Right kidney (tissue), 1 donor: ENCODE measurements at regions not wholly inside any gene's neighbourhood (a gene's known extent, or its start where the extent isn't known, plus 50 kb on each side); places are given as distances from the start of the nearest gene placed in this dataset.
"Not testable (repeated sequence)": the region's sequence is repeated elsewhere in the genome, so short reads cannot be mapped to it uniquely, and the experiment has no call there.

Experiments
- DNase-seq: peaks from one replicate; pipeline ENCODE4 v3.0.0-alpha.2; 2016

DNA sequence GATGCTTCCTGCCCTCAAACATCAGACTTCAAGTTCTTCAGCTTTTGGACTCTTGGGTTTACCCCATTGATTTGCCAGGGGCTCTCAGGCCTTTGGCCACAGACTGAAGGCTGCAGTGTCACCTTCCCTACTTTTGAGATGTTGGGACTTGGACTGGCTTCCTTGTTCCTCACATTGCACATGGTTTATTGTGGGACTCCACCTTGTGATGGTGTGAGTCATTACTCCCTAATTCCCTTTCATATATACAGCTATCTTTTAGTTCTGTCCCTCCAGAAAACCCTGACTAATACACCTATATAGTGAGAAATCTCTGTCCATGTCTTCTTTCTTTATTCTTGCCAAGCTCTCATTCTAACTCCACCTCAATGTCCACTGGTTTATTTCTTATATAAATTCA is 736.9 kb upstream of the HS3ST1 start:
- no peak for DNase-seq

DNA sequence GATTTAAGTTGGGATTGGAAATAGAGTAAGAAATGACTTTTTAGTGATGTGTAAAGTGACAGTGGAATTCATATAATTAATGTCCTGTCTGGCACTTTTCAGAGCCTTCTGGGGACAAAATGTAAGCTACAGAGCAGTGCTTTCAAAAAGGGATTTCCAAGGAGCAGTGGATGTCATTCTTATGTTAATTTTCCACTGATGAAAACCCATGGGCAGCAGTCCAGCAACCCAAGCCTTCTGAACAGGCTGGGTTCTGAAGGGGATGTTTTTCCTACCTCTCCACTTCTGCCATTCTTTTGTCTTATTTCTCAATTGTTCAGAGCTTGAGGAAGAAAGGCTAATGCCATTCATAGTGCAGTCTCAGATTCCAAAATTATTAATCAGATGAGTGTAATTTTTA is 717.6 kb upstream of the HS3ST1 start:
- DNase-seq: no peak

DNA sequence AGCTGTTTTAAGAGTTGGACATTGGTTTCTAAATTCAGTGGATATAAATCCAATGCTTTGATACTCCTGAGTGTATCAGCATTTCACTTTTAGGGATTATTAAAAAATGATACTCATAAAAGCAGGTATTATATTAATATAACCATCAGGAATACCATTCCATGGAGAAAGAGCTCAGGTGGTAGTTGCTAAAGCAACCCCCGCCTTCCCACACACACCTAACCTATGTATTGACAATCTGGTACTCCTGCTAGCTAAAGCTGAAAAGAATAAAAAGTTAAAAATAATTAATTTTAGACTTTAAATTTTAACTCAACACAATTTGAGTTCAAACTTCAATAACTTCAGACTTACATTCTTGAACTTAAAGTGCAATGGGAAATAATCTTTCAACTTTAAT is 717.1 kb upstream of the HS3ST1 start:
- no peak for DNase-seq

DNA sequence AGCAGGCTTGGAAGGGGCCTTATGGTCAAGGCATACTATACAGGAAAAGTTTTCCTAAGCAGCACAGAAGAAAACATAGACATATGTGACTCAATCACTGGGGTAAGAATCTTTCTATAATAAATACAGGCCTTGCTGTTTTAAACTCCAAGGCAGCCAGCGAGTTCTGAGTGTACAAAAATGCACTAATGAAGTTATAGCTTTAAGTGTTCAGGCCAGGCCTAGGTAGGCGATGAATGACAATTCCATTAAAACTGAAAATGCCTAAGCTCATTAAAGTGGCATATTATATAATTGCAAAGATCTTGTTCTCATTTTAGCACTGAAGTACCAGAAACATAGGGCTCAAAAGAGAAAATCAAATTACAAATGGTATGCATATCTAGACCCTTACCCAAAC is 716.4 kb upstream of the HS3ST1 start:
- DNase-seq: no peak

DNA sequence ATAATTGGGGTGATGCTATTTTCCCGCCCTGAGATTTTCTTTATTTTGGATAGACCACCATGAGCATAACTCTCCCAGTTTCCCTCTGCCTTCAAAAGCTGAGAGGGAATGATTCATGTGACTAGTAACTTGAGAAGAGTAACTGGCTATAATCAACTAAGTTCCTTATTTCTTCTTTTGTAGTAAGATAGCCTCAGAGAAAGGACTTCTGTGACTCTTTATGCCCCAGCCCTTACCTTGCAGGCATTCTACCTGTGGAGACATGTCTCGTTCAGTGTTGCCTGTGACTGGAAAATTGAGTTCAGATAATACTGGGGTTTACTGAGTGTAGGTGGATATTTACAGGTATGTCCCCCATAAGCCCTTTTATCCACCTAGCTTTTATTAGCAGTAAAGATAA is 715.4 kb upstream of the HS3ST1 start:
- DNase-seq: no peak

DNA sequence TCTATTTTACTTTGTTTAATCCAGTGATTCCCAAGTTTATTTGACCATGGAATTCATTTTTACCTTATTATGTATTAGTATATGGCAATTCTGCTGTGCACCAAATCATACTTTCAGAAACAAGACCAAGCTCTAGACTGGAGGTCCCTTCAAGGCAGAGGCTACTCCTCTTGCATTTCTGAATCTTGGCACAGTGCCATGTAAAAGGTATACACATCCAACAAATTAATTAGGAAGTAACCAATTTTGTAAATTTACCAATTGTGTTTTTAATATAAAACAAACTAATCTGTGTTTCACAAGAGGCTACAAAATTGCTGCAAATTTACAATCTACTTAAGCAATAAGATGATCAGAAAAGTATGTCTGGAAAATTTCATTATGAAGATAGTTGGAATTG is 712.2 kb upstream of the HS3ST1 start:
- no peak for DNase-seq

DNA sequence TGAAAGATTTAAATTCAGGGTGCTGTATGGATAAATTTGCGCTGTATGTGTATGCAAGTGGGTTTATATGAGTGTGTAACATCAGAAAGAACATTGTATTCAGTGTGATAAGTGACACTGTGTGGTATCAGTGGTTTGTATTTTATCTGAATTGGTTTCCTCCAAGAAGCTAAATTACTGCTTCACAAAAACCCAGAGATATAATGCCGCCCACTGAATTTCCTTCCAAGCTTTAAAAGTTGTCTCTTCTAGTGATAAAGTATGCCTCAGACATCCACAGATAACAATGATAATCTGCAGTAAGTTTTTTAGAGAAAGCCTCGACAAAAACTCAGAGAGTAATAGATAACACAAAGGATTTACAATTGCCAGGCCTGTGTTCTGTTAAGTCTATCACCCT is 710.6 kb upstream of the HS3ST1 start:
- no peak for DNase-seq

DNA sequence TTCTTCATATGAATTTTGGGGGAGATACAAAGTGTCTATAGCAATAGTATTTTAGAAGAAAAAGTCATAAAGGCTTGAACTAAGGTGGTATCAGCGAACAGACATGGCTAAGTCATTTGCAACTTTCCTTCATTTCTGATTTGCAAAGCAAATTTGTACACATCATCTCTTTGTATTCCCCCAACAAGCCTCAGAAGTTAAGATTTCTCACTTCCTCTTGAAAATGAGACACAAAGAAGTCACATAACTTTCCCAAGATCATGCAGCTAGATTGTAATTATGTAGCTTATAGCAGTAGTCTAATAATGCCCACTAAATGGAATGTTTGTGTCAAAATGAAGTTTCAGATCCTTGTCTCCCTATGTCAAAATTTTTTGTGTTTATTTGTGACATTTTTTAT is 709.8 kb upstream of the HS3ST1 start:
- DNase-seq: no peak

DNA sequence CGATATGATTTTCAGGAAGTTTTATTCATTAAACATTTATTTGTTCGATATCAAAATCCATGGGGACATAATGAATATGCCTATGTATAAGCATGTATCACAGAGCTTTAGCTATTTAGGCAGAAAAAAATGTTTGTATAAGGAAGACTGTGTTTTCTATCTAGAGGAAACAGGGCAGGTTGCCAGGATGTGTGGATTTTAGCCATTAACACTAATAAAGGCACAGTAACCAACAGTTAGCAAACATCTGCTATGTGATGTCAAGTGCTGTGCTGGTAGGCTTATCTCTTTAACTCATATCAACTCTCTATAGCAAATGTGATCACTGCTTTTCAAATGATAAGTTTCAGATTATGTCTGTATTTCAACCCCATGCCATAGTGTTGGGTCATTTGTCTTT is 708.9 kb upstream of the HS3ST1 start:
- no peak for DNase-seq

DNA sequence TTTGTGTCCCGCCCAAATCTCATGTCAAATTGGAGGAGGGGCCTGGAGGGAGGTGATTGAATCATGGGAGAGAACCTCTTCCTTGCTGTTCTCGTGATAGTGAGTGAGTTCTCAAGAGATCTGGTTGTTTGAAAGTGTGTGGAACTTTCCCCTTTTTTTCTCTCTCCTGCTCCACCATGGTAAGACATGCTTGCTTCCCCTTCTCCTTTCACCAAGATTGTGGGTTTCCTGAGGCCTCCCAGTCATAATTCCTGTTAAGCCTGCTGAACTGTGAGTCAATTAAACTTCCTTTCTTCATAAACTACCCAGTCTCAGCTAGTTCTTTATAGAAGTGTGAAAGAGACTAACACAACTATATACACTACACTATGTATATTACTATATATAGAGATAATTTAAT is 697.8 kb upstream of the HS3ST1 start:
- no peak for DNase-seq

DNA sequence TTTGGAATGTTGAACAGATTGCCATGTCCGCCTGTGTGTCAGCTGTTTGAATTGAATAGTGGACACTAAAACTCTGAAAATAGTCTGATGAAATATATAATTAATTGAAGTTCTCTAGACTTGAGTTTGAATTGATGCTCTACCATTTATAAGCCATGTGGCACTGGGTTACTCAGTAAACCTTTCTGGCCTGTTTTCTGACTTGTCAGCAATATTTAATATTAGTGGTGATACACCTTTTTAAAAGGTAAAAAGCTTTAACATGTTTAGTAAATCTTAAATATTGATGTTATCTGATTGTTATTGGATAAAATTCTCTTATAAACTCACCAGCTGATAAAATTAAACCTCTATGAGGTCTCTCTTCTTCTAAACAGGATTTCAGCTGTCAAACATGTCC is 695.4 kb upstream of the HS3ST1 start:
- no peak for DNase-seq

DNA sequence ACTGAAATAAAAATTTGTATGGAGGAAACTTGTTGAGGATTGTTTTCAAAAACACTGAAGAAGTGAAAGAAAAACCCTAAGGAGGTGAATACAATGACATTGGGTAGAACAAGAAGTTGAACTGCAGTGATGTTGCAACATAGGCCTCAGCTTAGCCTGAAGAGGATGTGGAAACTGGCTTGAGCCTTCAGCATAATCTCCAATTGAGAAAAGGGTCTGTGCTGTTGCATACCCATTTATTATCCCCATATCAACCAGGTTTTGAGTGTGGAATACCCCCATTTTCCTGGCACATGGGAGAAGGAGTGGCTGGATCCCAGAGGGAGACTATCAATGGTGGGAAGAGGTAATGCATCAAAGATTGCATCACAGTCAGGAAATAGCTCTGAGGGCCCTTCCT is 695.0 kb upstream of the HS3ST1 start:
- no peak for DNase-seq

DNA sequence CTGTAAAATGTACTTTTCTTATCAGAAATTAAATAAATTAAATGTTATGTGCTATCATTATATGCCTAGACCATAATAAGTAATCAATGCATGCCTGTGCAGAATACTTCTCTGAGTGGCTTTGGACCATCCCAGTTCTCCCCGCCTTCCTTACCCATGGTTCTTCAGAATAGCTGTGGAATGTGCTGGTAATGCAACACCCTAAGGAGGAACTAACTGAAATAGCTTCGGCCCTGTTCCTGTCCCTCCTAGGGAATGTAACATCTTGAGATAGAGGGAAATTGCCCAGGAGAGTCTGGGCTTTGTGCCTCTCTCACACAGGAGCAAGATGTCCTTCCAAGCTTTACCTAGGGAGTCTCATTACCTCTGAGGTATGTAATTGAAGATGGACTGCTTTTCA is 693.6 kb upstream of the HS3ST1 start:
- no peak for DNase-seq

DNA sequence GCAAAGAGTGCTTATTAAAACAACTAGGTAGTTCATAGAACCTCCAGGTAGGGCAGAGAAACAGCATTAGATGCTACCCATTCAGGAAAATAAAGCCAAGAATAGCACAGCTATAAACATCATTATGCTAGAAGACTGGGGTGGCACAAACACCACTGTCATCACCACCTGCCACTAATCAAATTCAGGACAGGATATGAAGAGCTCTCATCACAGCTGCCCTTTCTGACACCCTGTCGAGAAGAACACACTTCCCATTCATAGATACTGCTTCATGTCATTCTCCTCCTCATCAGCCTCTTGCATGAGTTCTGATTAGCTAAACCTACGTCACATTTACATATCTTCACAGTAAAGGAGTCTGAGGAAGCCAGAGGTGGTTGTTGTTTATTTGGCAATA is 692.3 kb upstream of the HS3ST1 start:
- DNase-seq: no peak

DNA sequence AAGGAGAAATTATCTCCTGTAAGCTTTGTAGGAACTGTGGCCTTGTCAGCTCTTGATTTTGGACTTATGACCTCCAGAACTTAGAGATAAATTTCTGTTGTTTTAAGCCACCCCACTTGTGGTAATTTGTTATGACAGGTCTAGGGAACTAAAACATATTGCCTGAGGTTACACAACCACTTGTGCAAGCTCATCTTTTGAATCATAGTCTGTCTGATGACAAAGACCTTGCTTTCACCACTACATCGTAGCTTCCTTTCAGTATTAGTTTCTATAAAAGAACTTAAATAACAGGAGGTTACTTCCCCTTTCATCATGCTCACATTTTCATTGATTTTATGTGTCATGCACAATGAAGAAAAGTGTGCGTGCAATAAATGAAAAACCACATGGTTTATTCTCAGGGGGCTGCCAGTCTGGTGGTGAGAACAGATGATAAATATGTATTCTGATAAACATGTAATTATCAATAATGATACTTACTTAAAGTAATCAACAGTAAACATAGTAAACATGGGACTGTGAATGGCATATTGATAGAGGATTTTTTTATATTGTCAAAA is 690.0 kb upstream of the HS3ST1 start:
- DNase-seq: no peak

DNA sequence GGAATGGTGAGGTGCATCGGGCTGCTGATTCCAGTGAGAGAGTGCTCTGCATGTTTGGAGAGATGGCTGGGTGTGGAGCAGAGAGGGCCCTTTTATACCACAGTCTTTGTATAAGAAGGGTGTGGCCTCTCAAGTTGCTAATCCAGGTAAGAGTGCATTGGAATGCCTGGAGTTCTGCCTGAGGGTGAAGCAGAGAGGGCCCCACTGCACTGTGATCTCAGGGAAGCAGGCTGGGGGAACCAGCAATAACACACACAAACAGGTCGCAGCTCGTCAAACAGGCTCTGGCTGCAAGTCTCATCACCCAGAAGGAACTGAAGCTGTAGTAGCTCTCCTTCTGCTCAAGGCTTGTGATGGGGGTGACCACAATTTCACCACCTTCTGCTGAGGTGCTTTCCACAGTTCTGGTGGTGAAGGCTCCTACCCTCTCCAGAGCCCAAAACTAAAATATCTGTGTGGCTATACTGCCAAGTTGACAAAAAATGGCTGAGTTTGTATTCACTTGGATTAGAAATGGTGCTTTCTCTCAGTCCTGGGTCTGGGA is 687.4 kb upstream of the HS3ST1 start:
- no peak for DNase-seq

DNA sequence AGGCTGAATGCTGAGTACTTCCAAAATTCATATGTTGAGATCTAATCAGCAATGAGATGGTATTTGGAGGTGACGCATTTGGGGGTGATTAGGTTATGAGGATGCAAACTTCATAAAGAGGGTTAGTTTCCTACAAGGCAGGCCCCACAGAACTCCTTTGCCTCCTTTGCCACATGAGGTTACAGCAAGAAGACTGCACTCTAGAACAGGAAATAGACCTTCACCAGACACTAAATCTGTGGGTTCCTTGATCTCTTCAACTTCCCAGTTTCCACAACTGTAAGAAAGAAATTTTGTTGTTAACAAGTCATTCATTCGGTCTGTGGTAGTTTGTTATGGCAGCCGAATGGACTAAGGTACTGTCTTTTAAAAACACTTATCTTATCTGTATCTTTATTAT is 681.9 kb upstream of the HS3ST1 start:
- DNase-seq: no peak

DNA sequence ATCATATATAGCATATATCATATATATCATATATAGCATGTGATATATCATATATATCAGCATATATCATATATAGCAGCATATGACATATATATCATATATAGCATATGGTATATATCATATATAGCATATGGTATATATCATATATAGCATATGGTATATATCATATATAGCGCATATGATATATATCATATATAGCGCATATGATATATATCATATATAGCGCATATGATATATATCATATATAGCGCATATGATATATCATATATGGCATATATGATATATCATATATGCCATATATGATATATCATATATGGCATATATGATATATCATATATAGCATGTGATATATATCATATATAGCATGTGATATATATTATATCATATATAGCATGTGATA is 680.4 kb upstream of the HS3ST1 start:
- DNase-seq: not testable (repeated sequence)

DNA sequence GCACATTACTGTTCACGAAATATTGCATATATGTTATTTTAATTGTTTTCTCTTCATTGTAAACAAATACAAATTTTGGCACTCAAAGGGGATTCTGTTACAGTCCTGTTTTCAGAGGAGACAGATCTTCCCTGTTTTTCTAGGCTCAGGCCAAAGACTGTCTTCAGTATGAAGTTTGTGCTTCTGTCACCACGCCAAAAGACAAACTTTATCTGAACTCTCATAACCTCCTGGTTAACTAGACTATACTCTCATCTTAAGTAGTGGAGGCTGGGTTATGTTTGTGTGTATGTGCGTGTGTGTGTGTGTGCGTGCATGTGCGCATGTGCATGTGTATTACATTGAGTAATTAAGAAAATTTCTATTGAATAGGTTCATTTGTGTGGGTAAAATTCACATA is 676.8 kb upstream of the HS3ST1 start:
- no peak for DNase-seq

DNA sequence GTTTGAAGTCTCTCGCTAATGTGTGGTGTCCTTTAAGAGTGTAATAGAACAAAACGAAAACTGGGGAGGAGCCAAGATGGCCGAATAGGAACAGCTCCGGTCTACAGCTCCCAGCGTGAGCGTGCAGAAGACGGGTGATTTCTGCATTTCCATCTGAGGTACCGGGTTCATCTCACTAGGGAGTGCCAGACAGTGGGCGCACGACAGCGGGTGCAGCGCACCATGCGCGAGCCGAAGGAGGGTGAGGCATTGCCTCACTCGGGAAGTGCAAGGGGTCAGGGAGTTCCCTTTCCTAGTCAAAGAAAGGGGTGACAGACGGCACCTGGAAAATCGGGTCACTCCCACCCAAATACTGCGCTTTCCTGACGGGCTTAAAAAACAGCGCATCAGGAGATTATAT is 661.2 kb upstream of the HS3ST1 start:
- DNase-seq: not testable (repeated sequence)

DNA sequence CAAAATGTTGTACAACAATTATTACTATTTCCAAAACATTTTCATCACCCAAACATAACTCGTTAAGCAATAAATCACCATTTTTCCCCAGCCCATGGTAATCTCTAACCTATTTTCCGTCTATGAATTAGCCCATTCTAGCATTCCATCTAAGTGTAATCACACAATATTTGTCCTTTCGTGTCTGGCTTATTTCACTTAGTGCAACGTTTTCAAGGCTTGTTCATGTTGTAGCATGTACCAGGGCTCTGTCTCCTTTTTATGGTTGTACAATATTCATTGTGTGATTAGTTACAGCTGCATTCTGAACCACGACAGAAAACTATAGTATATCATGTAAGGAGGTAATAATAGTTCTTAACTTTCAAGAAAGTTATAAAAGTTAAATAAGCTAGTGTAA is 656.0 kb upstream of the HS3ST1 start:
- no peak for DNase-seq

DNA sequence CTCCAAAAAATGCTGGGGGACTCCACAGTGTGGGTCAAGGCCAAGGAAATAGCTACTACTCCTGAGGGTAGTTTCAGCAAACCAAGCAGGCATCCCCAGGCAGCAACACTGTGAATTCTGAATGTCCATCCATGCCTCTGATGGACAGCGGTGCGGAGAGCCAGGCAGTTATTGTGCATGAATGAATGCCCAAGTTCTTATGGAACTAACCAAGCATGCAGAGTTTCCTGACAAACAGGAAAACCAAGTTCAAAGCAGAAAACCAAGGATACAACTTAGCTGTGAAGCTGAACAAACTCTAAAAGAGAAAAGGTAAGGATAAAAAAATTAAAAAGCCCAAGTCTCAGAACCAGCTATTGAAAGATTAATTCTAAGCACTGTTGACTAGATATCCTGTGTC is 642.6 kb upstream of the HS3ST1 start:
- DNase-seq: no peak

DNA sequence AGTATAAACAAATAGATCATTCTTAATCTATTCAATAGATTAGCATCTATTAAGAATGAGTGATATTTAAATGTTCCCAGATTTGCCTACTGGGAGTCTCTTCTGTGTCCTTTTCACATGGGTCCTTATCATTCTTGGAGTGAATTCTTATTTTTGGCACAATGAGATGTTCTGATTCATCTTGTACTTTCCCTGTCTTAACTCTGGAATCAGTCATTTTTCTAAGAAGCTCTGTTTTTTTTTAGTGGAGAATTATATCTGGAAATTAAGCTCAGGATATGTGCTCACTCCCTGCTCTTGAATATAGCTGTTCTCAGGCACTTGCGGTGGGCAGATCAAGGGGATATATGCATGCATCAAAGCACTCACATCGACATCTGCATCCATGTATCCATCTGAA is 625.3 kb upstream of the HS3ST1 start:
- DNase-seq: no peak

DNA sequence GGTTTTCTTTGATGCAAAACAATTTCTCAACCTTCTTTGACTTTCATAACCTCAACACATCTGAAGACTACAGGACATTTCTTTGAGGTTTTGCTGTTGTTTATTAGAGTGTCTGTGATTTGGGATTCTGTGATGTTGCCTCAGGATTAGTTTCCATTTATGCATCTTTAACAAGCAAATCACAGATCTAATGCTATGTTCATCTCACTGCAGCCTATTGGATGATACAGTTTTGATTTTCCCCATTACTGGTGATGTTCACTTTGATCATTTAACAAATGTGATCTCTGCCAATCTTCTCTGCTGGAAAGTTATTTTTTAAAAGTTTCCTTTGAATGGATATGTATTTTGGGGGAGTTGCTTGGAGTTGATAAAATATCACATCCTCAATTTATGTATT is 624.9 kb upstream of the HS3ST1 start:
- no peak for DNase-seq

DNA sequence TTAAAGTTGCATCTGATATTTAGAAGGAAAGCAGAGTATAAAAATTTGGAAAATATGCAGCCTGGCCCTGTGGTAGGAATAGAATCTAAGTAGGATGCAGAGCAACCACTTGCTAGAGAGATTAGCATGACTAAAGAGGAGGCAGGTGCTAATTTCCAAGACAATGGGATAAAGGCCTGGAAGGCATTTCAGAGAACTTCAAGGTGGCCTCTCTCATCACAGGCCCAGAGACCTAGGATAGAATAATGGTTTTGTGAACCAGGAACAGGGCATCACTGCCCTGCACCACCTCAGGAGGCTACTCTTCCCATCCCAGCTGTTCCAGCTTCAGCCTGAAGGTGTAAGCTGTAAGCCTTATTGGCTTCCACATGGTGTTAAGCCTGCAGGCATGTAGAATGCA is 621.7 kb upstream of the HS3ST1 start:
- DNase-seq: no peak
